ENCODE measurements at regions not wholly inside any gene's neighbourhood (a gene's known extent, or its start where the extent isn't known, plus 50 kb on each side); places are given as distances from the start of the nearest gene placed in this dataset.
"Not testable (repeated sequence)": the region's sequence is repeated elsewhere in the genome, so short reads cannot be mapped to it uniquely, and the experiment has no call there.

GRCh38 chr7:119026391-119026790 is 801.9 kb downstream of the ANKRD7 start:
- TF ChIP-seq CTCF (IDR thresholded peaks at IDR 0.05) = no peak
- H3K27ac ChIP-seq (ENCODE audit: low read length) = no peak overlapping the region
- no peak for ATAC-seq
- no peaks in the 10 kb centered on the region for H3K27me3 ChIP-seq (ENCODE audit: control insufficient read depth, insufficient read depth, low read length)
- H3K4me1 Mint-ChIP-seq = no peaks in the 10 kb centered on the region
- H3K27ac Mint-ChIP-seq = no peak overlapping the region
- intact Hi-C loops (cut with micrococcal nuclease) = no loop called here
- H3K9me3 ChIP-seq (ENCODE audit: control insufficient read depth, insufficient read depth, low read length) = peaks cover 5% of the 10 kb centered on the region
- H3K36me3 ChIP-seq (ENCODE audit: control insufficient read depth, insufficient read depth, low read length) = no peaks in the 10 kb centered on the region
- H3K4me1 ChIP-seq (ENCODE audit: control insufficient read depth, insufficient read depth, low read length) = no peaks in the 10 kb centered on the region
- H3K9me3 Mint-ChIP-seq = peaks cover 16 to 28% of the 10 kb centered on the region in 2 donors
- no peak overlapping the region for H3K4me3 Mint-ChIP-seq
- DNase-seq = no peak
- no peaks in the 10 kb centered on the region for H3K27me3 Mint-ChIP-seq (ENCODE audit: low read depth in 2 of 2)
- 79% methylated on average over 2 of the region's 2 CpGs for WGBS (ENCODE audit: insufficient coverage)
- H3K36me3 Mint-ChIP-seq = peaks cover 8% of the 10 kb centered on the region
- no peak overlapping the region for H3K4me3 ChIP-seq (ENCODE audit: low read length)

GRCh38 chr7:119028736-119029135 is 804.2 kb downstream of the ANKRD7 start:
- H3K4me1 ChIP-seq (ENCODE audit: control insufficient read depth, insufficient read depth, low read length) = no peaks in the 10 kb centered on the region
- Mint-ChIP-seq H3K36me3 (no peaks in the 10 kb centered on the region), H3K4me1 (no peaks in the 10 kb centered on the region), H3K27me3 (ENCODE audit: low read depth in 2 of 2) (no peaks in the 10 kb centered on the region), H3K27ac (no peak overlapping the region), H3K4me3 (no peak overlapping the region), H3K9me3 (peaks cover 20 to 23% of the 10 kb centered on the region in 2 donors)
- H3K4me3 ChIP-seq (ENCODE audit: low read length) = no peak overlapping the region
- H3K9me3 ChIP-seq (ENCODE audit: control insufficient read depth, insufficient read depth, low read length) = peaks cover 5% of the 10 kb centered on the region
- H3K36me3 ChIP-seq (ENCODE audit: control insufficient read depth, insufficient read depth, low read length) = no peaks in the 10 kb centered on the region
- ATAC-seq = no peak
- intact Hi-C loops (cut with micrococcal nuclease) = no loop called here
- TF ChIP-seq CTCF (IDR thresholded peaks at IDR 0.05) = no peak
- no peaks in the 10 kb centered on the region for H3K27me3 ChIP-seq (ENCODE audit: control insufficient read depth, insufficient read depth, low read length)
- no peak for DNase-seq
- H3K27ac ChIP-seq (ENCODE audit: low read length) = no peak overlapping the region
- no CpG with 5 or more reads among the region's 1 CpG for WGBS (ENCODE audit: insufficient coverage)

GRCh38 chr7:119032136-119032535 is 807.6 kb downstream of the ANKRD7 start:
- H3K4me1 Mint-ChIP-seq; H3K36me3 Mint-ChIP-seq; ATAC-seq; H3K4me3 Mint-ChIP-seq; H3K4me3 ChIP-seq (ENCODE audit: low read length); H3K27me3 ChIP-seq (ENCODE audit: control insufficient read depth, insufficient read depth, low read length); H3K27me3 Mint-ChIP-seq (ENCODE audit: low read depth in 2 of 2); H3K4me1 ChIP-seq (ENCODE audit: control insufficient read depth, insufficient read depth, low read length); H3K27ac ChIP-seq (ENCODE audit: low read length); DNase-seq; H3K9me3 ChIP-seq (ENCODE audit: control insufficient read depth, insufficient read depth, low read length); H3K27ac Mint-ChIP-seq; intact Hi-C loops (cut with micrococcal nuclease); H3K36me3 ChIP-seq (ENCODE audit: control insufficient read depth, insufficient read depth, low read length): not testable (repeated sequence)
- WGBS (ENCODE audit: insufficient coverage) = 98% methylated on average over 3 of the region's 4 CpGs
- peaks cover 20% of the 10 kb centered on the region in 2 donors for H3K9me3 Mint-ChIP-seq

GRCh38 chr7:119033641-119034040 is 809.1 kb downstream of the ANKRD7 start:
- Mint-ChIP-seq H3K9me3 (peaks cover 17 to 20% of the 10 kb centered on the region in 2 donors), H3K4me1 (no peaks in the 10 kb centered on the region), H3K36me3 (no peaks in the 10 kb centered on the region), H3K27me3 (ENCODE audit: low read depth in 2 of 2) (no peaks in the 10 kb centered on the region), H3K27ac (no peak overlapping the region), H3K4me3 (no peak overlapping the region)
- Histone ChIP-seq H3K27ac (ENCODE audit: low read length) (no peak overlapping the region), H3K36me3 (ENCODE audit: control insufficient read depth, insufficient read depth, low read length) (no peaks in the 10 kb centered on the region), H3K4me1 (ENCODE audit: control insufficient read depth, insufficient read depth, low read length) (no peaks in the 10 kb centered on the region), H3K9me3 (ENCODE audit: control insufficient read depth, insufficient read depth, low read length) (no peaks in the 10 kb centered on the region), H3K4me3 (ENCODE audit: low read length) (no peak overlapping the region), H3K27me3 (ENCODE audit: control insufficient read depth, insufficient read depth, low read length) (no peaks in the 10 kb centered on the region)
- TF ChIP-seq CTCF (IDR thresholded peaks at IDR 0.05) = no peak
- ATAC-seq = no peak
- intact Hi-C loops (cut with micrococcal nuclease) = no loop called here
- no peak for DNase-seq
- WGBS (ENCODE audit: insufficient coverage) = 70% methylated on average over 3 of the region's 3 CpGs

Data from natural killer cell (primary cell).